ENCODE measurements at regions not wholly inside any gene's neighbourhood (a gene's known extent, or its start where the extent isn't known, plus 50 kb on each side); places are given as distances from the start of the nearest gene placed in this dataset.

- Mint-ChIP-seq H3K27ac (no peak overlapping the region), H3K36me3 (ENCODE audit: insufficient read depth in 1 of 3, low read depth in 3 of 3) (peaks cover 0 to 7% (median 2%) of the 10 kb centered on the region in 3 experiments; a peak in 2 of 7 replicates), H3K4me3 (no peak overlapping the region), H3K27me3 (ENCODE audit: low read depth) (no peaks in the 10 kb centered on the region), H3K4me1 (no peaks in the 10 kb centered on the region), H3K9me3 (peaks cover 1 to 5% of the 10 kb centered on the region in 2 experiments; a peak in 3 of 5 replicates)
- H2BK120ac ChIP-seq (ENCODE audit: low read depth, low read length, poor library complexity, severe bottlenecking): no peak overlapping the region
- no peaks in the 10 kb centered on the region for H3K4me1 ChIP-seq (ENCODE audit: insufficient read depth, low read length)
- H4K8ac ChIP-seq (replicated peaks; ENCODE audit: insufficient read length, low read depth, low read length): no peak overlapping the region
- no peak overlapping the region for H3K18ac ChIP-seq (ENCODE audit: insufficient read length, low read depth, low read length)
- no peak overlapping the region for H3T11ph ChIP-seq (ENCODE audit: low read length)
- H3K79me1 ChIP-seq (ENCODE audit: insufficient read depth, low read depth, low read length, poor library complexity, severe bottlenecking): no peaks in the 10 kb centered on the region
- no peak overlapping the region for H2BK20ac ChIP-seq (ENCODE audit: low read depth, low read length, poor library complexity, severe bottlenecking)
- no peak for TF ChIP-seq CTCF (conservative IDR thresholded peaks at IDR 0.05)
- no peaks in the 10 kb centered on the region for H3K79me2 ChIP-seq (ENCODE audit: insufficient read depth, low read length)
- DNase-seq: no peak
- H2AK5ac ChIP-seq (ENCODE audit: insufficient read length, low read length): no peak overlapping the region
- no peaks in the 10 kb centered on the region for H4K20me1 ChIP-seq (ENCODE audit: control insufficient read depth, insufficient read depth, insufficient read length)
- H2BK12ac ChIP-seq (ENCODE audit: insufficient read length, low read depth, low read length): no peak overlapping the region
- no peak overlapping the region for H3K9ac ChIP-seq (ENCODE audit: extremely low read depth, insufficient read length, low read length)
- H3K23ac ChIP-seq (ENCODE audit: insufficient read length, low read depth, low read length): no peak overlapping the region
- no peak overlapping the region for H2BK15ac ChIP-seq (ENCODE audit: low read depth, low read length)
- no peak overlapping the region for H4K5ac ChIP-seq (ENCODE audit: insufficient read length, low read depth, low read length)
- H3K27ac ChIP-seq (ENCODE audit: insufficient read length, low read depth, low read length): no peak overlapping the region
- no peak overlapping the region for H3K4me2 ChIP-seq (ENCODE audit: insufficient read depth, insufficient read length, low read length)
- no peaks in the 10 kb centered on the region for H3K27me3 ChIP-seq (ENCODE audit: insufficient read depth, low read length)
- no peaks in the 10 kb centered on the region for H3K9me3 ChIP-seq (ENCODE audit: control insufficient read depth, low read depth, low read length)
- no peak overlapping the region for H4K91ac ChIP-seq (ENCODE audit: insufficient read length, low read depth, low read length)
- WGBS (ENCODE audit: extremely low coverage, insufficient read length, low lambda C conversion rate): no CpG with 5 or more reads among the region's 16 CpGs
- H3K4ac ChIP-seq (ENCODE audit: low read depth, low read length): no peak overlapping the region
- H3K14ac ChIP-seq (ENCODE audit: insufficient read depth, low read length): no peak overlapping the region
- no peak overlapping the region for H2BK5ac ChIP-seq (ENCODE audit: insufficient read length, low read length)
- no peak overlapping the region for H2AFZ ChIP-seq (ENCODE audit: low read length)
- H3K23me2 ChIP-seq (ENCODE audit: insufficient read length, low read depth, low read length, poor library complexity, severe bottlenecking): no peaks in the 10 kb centered on the region
- H3K56ac ChIP-seq (ENCODE audit: insufficient read length, low read depth, low read length): no peak overlapping the region
Measured at GRCh38 chr10:2351566-2351965, 614.2 kb upstream of the ADARB2 start.
